GM19467 (cell line): ENCODE measurements at regions not wholly inside any gene's neighbourhood (a gene's known extent, or its start where the extent isn't known, plus 50 kb on each side); places are given as distances from the start of the nearest gene placed in this dataset.

Source experiments
- ATAC-seq: cut with Tn5 transposase; IDR thresholded peaks from one replicate; pipeline ENCODE4 v1.9.1; 2021; ENCODE audit warnings: mild to moderate bottlenecking, moderate library complexity; ENCODE audit not compliant: unreplicated experiment

GRCh38 chr3:56985878-56986277, 74.6 kb upstream of the SPATA12 start:
- ATAC-seq: no peak

- no peak for ATAC-seq
Measured at GRCh38 chr3:56985460-56985859, 75.0 kb upstream of the SPATA12 start.

- no peak for ATAC-seq
Measured at GRCh38 chr3:56983427-56983826, 77.0 kb upstream of the SPATA12 start.

- no peak for ATAC-seq
Measured at GRCh38 chr3:56981445-56982230, 78.8 kb upstream of the SPATA12 start.

- no peak for ATAC-seq
Measured at GRCh38 chr3:56980798-56981390, 79.6 kb upstream of the SPATA12 start.

- no peak for ATAC-seq
Measured at GRCh38 chr3:56980243-56980642, 80.2 kb upstream of the SPATA12 start.

- no peak for ATAC-seq
Measured at GRCh38 chr3:56979791-56980190, 80.7 kb upstream of the SPATA12 start.

GRCh38 chr3:56977561-56977889, 82.9 kb upstream of the SPATA12 start:
- no peak for ATAC-seq

GRCh38 chr3:56976651-56977560, 83.6 kb upstream of the SPATA12 start:
- ATAC-seq: no peak

- no peak for ATAC-seq
Measured at GRCh38 chr3:56975567-56975966, 84.9 kb upstream of the SPATA12 start.

- no peak for ATAC-seq
Measured at GRCh38 chr3:56974247-56974930, 86.1 kb upstream of the SPATA12 start.

- ATAC-seq: no peak
Measured at GRCh38 chr3:56971816-56972215, 88.6 kb upstream of the SPATA12 start.

GRCh38 chr3:56971261-56971660, 89.2 kb upstream of the SPATA12 start:
- ATAC-seq: no peak

- ATAC-seq: no peak
Measured at GRCh38 chr3:56970461-56970879, 90.0 kb upstream of the SPATA12 start.

- no peak for ATAC-seq
Measured at GRCh38 chr3:56969851-56970250, 90.6 kb upstream of the SPATA12 start.

GRCh38 chr3:56966509-56966908, 94.0 kb upstream of the SPATA12 start:
- ATAC-seq: no peak

GRCh38 chr3:56966104-56966503, 94.4 kb upstream of the SPATA12 start:
- no peak for ATAC-seq

GRCh38 chr3:56962922-56963321, 97.5 kb upstream of the SPATA12 start:
- no peak for ATAC-seq

GRCh38 chr3:56962206-56962605, 98.3 kb upstream of the SPATA12 start:
- ATAC-seq: no peak

GRCh38 chr3:56960234-56960917, 100.1 kb upstream of the SPATA12 start:
- ATAC-seq: no peak

GRCh38 chr3:56958879-56959278, 101.6 kb upstream of the SPATA12 start:
- no peak for ATAC-seq
